ENCODE measurements at regions not wholly inside any gene's neighbourhood (a gene's known extent, or its start where the extent isn't known, plus 50 kb on each side); places are given as distances from the start of the nearest gene placed in this dataset.

GRCh38 chr9:89868100-89868499 lies 263.3 kb downstream of the GADD45G start:
- H3K27ac ChIP-seq = no peak overlapping the region
- TF ChIP-seq, protein P1, sequence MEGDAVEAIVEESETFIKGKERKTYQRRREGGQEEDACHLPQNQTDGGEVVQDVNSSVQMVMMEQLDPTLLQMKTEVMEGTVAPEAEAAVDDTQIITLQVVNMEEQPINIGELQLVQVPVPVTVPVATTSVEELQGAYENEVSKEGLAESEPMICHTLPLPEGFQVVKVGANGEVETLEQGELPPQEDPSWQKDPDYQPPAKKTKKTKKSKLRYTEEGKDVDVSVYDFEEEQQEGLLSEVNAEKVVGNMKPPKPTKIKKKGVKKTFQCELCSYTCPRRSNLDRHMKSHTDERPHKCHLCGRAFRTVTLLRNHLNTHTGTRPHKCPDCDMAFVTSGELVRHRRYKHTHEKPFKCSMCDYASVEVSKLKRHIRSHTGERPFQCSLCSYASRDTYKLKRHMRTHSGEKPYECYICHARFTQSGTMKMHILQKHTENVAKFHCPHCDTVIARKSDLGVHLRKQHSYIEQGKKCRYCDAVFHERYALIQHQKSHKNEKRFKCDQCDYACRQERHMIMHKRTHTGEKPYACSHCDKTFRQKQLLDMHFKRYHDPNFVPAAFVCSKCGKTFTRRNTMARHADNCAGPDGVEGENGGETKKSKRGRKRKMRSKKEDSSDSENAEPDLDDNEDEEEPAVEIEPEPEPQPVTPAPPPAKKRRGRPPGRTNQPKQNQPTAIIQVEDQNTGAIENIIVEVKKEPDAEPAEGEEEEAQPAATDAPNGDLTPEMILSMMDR (IDR thresholded peaks at IDR 0.05) = no peak
- TF ChIP-seq POLR2A (IDR thresholded peaks at IDR 0.05) (no peak), POLR2AphosphoS5 (IDR thresholded peaks at IDR 0.05) (no peak), EP300 (IDR thresholded peaks at IDR 0.05; ENCODE audit: low read depth) (no peak)
- H3K4me1 ChIP-seq = peaks cover 0 to 6% (median 0%) of the 10 kb centered on the region in 4 donors
- intact Hi-C loops (cut with DNase I; ENCODE audit: low total_unique reads) (no loop called here), in situ Hi-C loops (cut with MboI; ENCODE audit: low pct_ligation_motif_present in 1 of 4, low pct_unique_long_range_greater_than_20kb in 1 of 4, low sequenced_read_pairs in 3 of 4) (no loop called here)
- no peak for DNase-seq
- H3K4me3 ChIP-seq = no peak overlapping the region
- 86% methylated on average over 4 of the region's 4 CpGs; no CpG with 5 or more reads in 1 of the 2 donors for WGBS, 2 donors (ENCODE audit: low coverage in 1 of 2)
- no peaks in the 10 kb centered on the region for H3K9me3 ChIP-seq
- no peaks in the 10 kb centered on the region for H3K27me3 ChIP-seq
- H3K36me3 ChIP-seq = no peaks in the 10 kb centered on the region

DNA sequence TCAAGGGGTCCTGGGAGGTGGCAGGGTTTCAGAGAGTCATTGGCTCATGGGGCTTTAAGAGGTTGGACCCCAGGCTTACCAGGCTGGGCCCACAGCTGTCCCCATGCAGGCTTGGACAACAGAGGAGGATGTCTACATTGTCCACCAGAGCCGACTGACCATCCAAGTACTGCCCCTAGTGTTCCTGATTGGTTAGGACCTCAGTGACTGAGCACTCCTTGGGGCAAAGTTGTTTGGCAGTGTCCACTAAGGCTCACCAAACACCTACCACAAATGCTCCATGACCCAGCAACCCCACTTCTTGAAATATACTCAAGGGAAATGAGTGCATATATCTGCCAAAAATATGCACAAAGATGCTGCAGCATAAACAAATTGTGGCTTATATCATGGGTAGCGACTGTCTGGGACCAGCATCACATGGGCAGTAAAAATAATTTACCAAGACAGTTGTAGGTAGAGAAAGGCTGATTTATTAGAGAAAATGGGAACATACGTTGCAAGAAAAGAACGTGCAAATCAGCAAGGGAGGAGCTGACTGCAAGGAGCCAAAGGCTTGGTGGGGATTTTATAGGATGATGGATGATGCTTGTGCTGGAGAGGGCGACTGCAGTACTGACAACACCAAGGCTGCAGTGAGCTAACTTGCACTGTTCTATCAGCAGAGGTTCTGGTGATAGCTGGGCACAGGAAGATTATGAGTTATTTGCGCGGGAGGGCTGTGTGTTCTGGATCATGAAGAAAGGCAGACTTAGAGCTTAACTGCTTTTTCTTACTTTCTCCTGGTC lies 265.2 kb downstream of the GADD45G start:
- H3K9me3 ChIP-seq = no peaks in the 10 kb centered on the region
- TF ChIP-seq POLR2AphosphoS5 (IDR thresholded peaks at IDR 0.05) = no peak
- DNase-seq = no peak
- in situ Hi-C loops (cut with MboI; ENCODE audit: low pct_ligation_motif_present in 1 of 4, low pct_unique_long_range_greater_than_20kb in 1 of 4, low sequenced_read_pairs in 3 of 4) = no loop called here
- intact Hi-C loops (cut with DNase I; ENCODE audit: low total_unique reads) = no loop called here
- no peak overlapping the region for H3K4me3 ChIP-seq
- 63 to 68% methylated on average over 4 to 7 of the region's 7 CpGs for WGBS, 2 donors (ENCODE audit: low coverage in 1 of 2)
- peaks cover 0 to 23% (median 6%) of the 10 kb centered on the region in 4 donors for H3K4me1 ChIP-seq
- H3K27me3 ChIP-seq = no peaks in the 10 kb centered on the region
- no peak overlapping the region for H3K27ac ChIP-seq
- H3K36me3 ChIP-seq = no peaks in the 10 kb centered on the region

DNA sequence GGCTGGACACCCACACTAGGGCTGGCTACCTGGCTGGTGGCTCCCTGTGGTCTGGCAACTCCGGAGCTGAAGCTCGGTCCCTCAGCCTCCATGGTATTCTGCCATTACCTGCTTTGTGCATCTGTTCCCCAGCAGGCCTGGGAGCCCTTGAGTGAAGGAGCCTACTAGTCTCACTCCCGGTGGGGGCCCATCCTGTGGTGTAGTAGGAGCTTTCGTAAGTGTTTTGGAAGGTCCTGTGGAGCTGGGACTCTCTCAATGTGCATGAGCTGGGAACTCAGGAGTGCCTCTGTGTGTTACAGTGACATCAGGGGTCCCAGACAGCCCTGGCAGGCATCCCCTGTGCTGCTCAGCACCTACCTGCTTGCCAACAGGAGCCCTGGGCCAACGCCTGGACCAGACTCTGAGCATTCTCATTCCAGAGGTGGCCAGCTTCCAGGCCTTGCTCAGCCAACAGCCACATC lies 267.1 kb downstream of the GADD45G start:
- DNase-seq = no peak
- peaks cover 0 to 29% (median 9%) of the 10 kb centered on the region in 4 donors for H3K4me1 ChIP-seq
- no peaks in the 10 kb centered on the region for H3K9me3 ChIP-seq
- H3K36me3 ChIP-seq = no peaks in the 10 kb centered on the region
- H3K4me3 ChIP-seq = no peak overlapping the region
- intact Hi-C loops (cut with DNase I; ENCODE audit: low total_unique reads) = no loop called here
- in situ Hi-C loops (cut with MboI; ENCODE audit: low pct_ligation_motif_present in 1 of 4, low pct_unique_long_range_greater_than_20kb in 1 of 4, low sequenced_read_pairs in 3 of 4) = no loop called here
- no peaks in the 10 kb centered on the region for H3K27me3 ChIP-seq
- 93% methylated on average over 5 of the region's 5 CpGs; no CpG with 5 or more reads in 1 of the 2 donors for WGBS, 2 donors (ENCODE audit: low coverage in 1 of 2)
- no peak overlapping the region for H3K27ac ChIP-seq
- TF ChIP-seq POLR2A (IDR thresholded peaks at IDR 0.05) (no peak), EP300 (IDR thresholded peaks at IDR 0.05; ENCODE audit: low read depth) (no peak), POLR2AphosphoS5 (IDR thresholded peaks at IDR 0.05) (no peak)
- TF ChIP-seq, protein P1 (IDR thresholded peaks at IDR 0.05) = no peak

DNA sequence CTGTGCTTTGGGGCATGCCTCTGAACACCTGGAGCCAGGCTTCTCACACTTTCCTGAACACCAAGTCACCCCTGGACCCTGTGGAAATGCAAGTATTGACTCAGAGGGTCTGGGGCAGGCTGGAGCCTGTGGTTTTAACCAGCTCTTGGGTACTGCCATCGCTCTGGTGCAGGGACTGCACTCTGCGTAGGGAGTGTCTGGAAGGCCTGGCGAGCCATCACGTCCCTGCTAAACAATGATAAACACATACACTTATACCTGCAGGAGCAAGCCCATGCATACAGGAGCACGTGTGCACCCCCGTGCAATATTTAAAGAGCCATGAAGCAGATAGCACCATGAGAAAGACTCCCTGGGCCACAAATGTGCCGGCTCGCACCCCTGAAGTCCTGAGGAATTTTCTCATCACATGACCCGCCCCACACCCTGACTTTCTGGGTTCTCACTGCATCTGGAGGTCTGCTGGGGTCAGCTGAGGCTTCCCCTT lies 267.7 kb downstream of the GADD45G start:
- H3K27me3 ChIP-seq = no peaks in the 10 kb centered on the region
- H3K4me1 ChIP-seq = peaks cover 0 to 29% (median 9%) of the 10 kb centered on the region in 4 donors
- H3K4me3 ChIP-seq = no peak overlapping the region
- no peak overlapping the region for H3K27ac ChIP-seq
- DNase-seq = no peak
- H3K9me3 ChIP-seq = no peaks in the 10 kb centered on the region
- TF ChIP-seq POLR2AphosphoS5 (IDR thresholded peaks at IDR 0.05) (no peak), EP300 (IDR thresholded peaks at IDR 0.05; ENCODE audit: low read depth) (no peak), POLR2A (IDR thresholded peaks at IDR 0.05) (no peak)
- TF ChIP-seq, protein P1 (IDR thresholded peaks at IDR 0.05) = no peak
- no peaks in the 10 kb centered on the region for H3K36me3 ChIP-seq
- in situ Hi-C loops (cut with MboI; ENCODE audit: low pct_ligation_motif_present in 1 of 4, low pct_unique_long_range_greater_than_20kb in 1 of 4, low sequenced_read_pairs in 3 of 4) (no loop called here), intact Hi-C loops (cut with DNase I; ENCODE audit: low total_unique reads) (no loop called here)
- 70% methylated on average over 9 of the region's 9 CpGs; no CpG with 5 or more reads in 1 of the 2 donors for WGBS, 2 donors (ENCODE audit: low coverage in 1 of 2)
